ENCODE measurements at regions not wholly inside any gene's neighbourhood (a gene's known extent, or its start where the extent isn't known, plus 50 kb on each side); places are given as distances from the start of the nearest gene placed in this dataset.

- TF ChIP-seq CTCF (IDR thresholded peaks at IDR 0.05; ENCODE audit: low read depth, low read length, missing input control) (no peak), ATF3 (IDR thresholded peaks at IDR 0.05) (no peak), GABPA (IDR thresholded peaks at IDR 0.05 in 1 of 2, conservative IDR thresholded peaks at IDR 0.05 in 1 of 2) (no peak), HNF4A (conservative IDR thresholded peaks at IDR 0.05) (no peak)
Measured at GRCh38 chr18:40676668-40677067, 1278.4 kb upstream of the PIK3C3 start (continued).

GRCh38 chr18:40673150-40673549 lies 1281.9 kb upstream of the PIK3C3 start:
- no peak overlapping the region for H3K27ac ChIP-seq (ENCODE audit: low read depth in 1 of 2, low read length in 2 of 2)
- DNase-seq (ENCODE audit: low spot score), result no peak
- no peaks in the 10 kb centered on the region for H3K9me3 ChIP-seq (ENCODE audit: control insufficient read depth in 4 of 4, low read length in 3 of 4)
- WGBS, result 63% methylated on average over 3 of the region's 3 CpGs
- H3K36me3 ChIP-seq (ENCODE audit: control insufficient read depth in 4 of 4, insufficient read depth in 3 of 4, low read depth in 1 of 4, low read length in 3 of 4), result no peaks in the 10 kb centered on the region
- no peaks in the 10 kb centered on the region for H3K27me3 ChIP-seq (ENCODE audit: control insufficient read depth in 4 of 4, insufficient read depth in 4 of 4, low read length in 3 of 4)
- TF ChIP-seq RXRA (IDR thresholded peaks at IDR 0.05), result no peak
- TF ChIP-seq EGR1 (IDR thresholded peaks at IDR 0.05; ENCODE audit: low read depth in 2 of 2), result no peak
- TF ChIP-seq ATF3 (IDR thresholded peaks at IDR 0.05), result no peak
- TF ChIP-seq RAD21 (IDR thresholded peaks at IDR 0.05), result no peak
- no peak for TF ChIP-seq HNF4G (IDR thresholded peaks at IDR 0.05)
- no peak for TF ChIP-seq MAX (IDR thresholded peaks at IDR 0.05)
- TF ChIP-seq YY1 (IDR thresholded peaks at IDR 0.05), result no peak
- TF ChIP-seq TAF1 (conservative IDR thresholded peaks at IDR 0.05), result no peak
- TF ChIP-seq ZBTB33 (IDR thresholded peaks at IDR 0.05), result no peak
- no peak for TF ChIP-seq SP1 (IDR thresholded peaks at IDR 0.05)
- no peak for TF ChIP-seq CTCF (IDR thresholded peaks at IDR 0.05; ENCODE audit: low read depth, low read length, missing input control)
- TF ChIP-seq HNF4A (conservative IDR thresholded peaks at IDR 0.05), result no peak
- no peak for TF ChIP-seq FOXA2 (IDR thresholded peaks at IDR 0.05)
- no peak for TF ChIP-seq FOXA1 (IDR thresholded peaks at IDR 0.05)
- H3K4me3 ChIP-seq (ENCODE audit: low read depth in 1 of 3, low read length in 3 of 3), result no peak overlapping the region
- H3K4me1 ChIP-seq (ENCODE audit: control insufficient read depth in 4 of 4, insufficient read depth in 4 of 4, low read length in 3 of 4), result no peaks in the 10 kb centered on the region
- H3K9ac ChIP-seq (ENCODE audit: low read depth in 1 of 2, low read length in 2 of 2), result no peak overlapping the region

Data from liver (tissue), 8 donors.